ENCODE measurements at regions not wholly inside any gene's neighbourhood (a gene's known extent, or its start where the extent isn't known, plus 50 kb on each side); places are given as distances from the start of the nearest gene placed in this dataset.

GRCh38 chr20:22257912-22258311 is 326.5 kb downstream of the FOXA2 start:
- TF ChIP-seq CTCF (IDR thresholded peaks at IDR 0.05), result no peak
- TF ChIP-seq POLR2A (IDR thresholded peaks at IDR 0.05), result no peak
- Histone ChIP-seq H3K4me1 (no peaks in the 10 kb centered on the region), H3K4me3 (no peak overlapping the region), H3K9me3 (no peaks in the 10 kb centered on the region), H3K27ac (no peak overlapping the region), H3K36me3 (no peaks in the 10 kb centered on the region), H3K27me3 (no peaks in the 10 kb centered on the region)
- intact Hi-C loops (cut with DNase I), result no loop called here
- no peak for DNase-seq
- 82 to 88% methylated on average over 6 of the region's 6 CpGs for WGBS, 2 donors

- WGBS, 2 donors, result 27 to 35% methylated on average over 5 of the region's 5 CpGs
- H3K4me3 ChIP-seq, result no peak overlapping the region
- intact Hi-C loops (cut with DNase I), result loop anchor here (10.0 kb wide), 1 partner anchor 443 kb away; no protein-coding TSS in a partner anchor
- TF ChIP-seq POLR2A (IDR thresholded peaks at IDR 0.05), result no peak
- TF ChIP-seq CTCF (IDR thresholded peaks at IDR 0.05), result peak in 4 of 6 experiments; percentile 30 to 59 (median 46)
- no peaks in the 10 kb centered on the region for H3K4me1 ChIP-seq
- H3K36me3 ChIP-seq, result no peaks in the 10 kb centered on the region
- peaks cover 0 to 11% (median 0%) of the 10 kb centered on the region in 4 donors for H3K27me3 ChIP-seq
- no peaks in the 10 kb centered on the region for H3K9me3 ChIP-seq
- no peak overlapping the region for H3K27ac ChIP-seq
- DNase-seq, result no peak
These were observed 336.2 kb downstream of the FOXA2 start for GRCh38 chr20:22248051-22248667.

- no peak overlapping the region for H3K4me3 ChIP-seq
- no peak overlapping the region for H3K27ac ChIP-seq
- H3K27me3 ChIP-seq, result peaks cover 0 to 14% (median 0%) of the 10 kb centered on the region in 4 donors
- H3K9me3 ChIP-seq, result no peaks in the 10 kb centered on the region
- H3K4me1 ChIP-seq, result no peaks in the 10 kb centered on the region
- TF ChIP-seq CTCF (IDR thresholded peaks at IDR 0.05) (no peak), POLR2A (IDR thresholded peaks at IDR 0.05) (no peak)
- whole genome bisulfite sequencing, 2 donors, result 67 to 71% methylated on average over 3 of the region's 3 CpGs
- H3K36me3 ChIP-seq, result no peaks in the 10 kb centered on the region
- intact Hi-C loops (cut with DNase I), result loop anchor here (10.0 kb wide), 1 partner anchor 440 kb away; no protein-coding TSS in a partner anchor
- no peak for DNase-seq
These were observed 339.2 kb downstream of the FOXA2 start for GRCh38 chr20:22245139-22245538.

GRCh38 chr20:22243067-22243466 is 341.3 kb downstream of the FOXA2 start:
- Histone ChIP-seq H3K36me3 (no peaks in the 10 kb centered on the region), H3K4me3 (no peak overlapping the region), H3K27me3 (peaks cover 0 to 20% (median 0%) of the 10 kb centered on the region in 4 donors), H3K9me3 (no peaks in the 10 kb centered on the region), H3K4me1 (no peaks in the 10 kb centered on the region), H3K27ac (no peak overlapping the region)
- no peak for DNase-seq
- WGBS, 2 donors, result 60 to 69% methylated on average over 5 of the region's 5 CpGs
- no peak for TF ChIP-seq POLR2A (IDR thresholded peaks at IDR 0.05)
- no peak for TF ChIP-seq CTCF (IDR thresholded peaks at IDR 0.05)
- intact Hi-C loops (cut with DNase I), result loop anchor here (10.0 kb wide), 1 partner anchor 438 kb away; no protein-coding TSS in a partner anchor

GRCh38 chr20:22241609-22242008 is 342.8 kb downstream of the FOXA2 start:
- Histone ChIP-seq H3K36me3 (no peaks in the 10 kb centered on the region), H3K4me3 (no peak overlapping the region), H3K9me3 (no peaks in the 10 kb centered on the region), H3K27me3 (peaks cover 0 to 14% (median 0%) of the 10 kb centered on the region in 4 donors), H3K27ac (no peak overlapping the region), H3K4me1 (no peaks in the 10 kb centered on the region)
- intact Hi-C loops (cut with DNase I), result loop anchor here (10.0 kb wide), 1 partner anchor 437 kb away; no protein-coding TSS in a partner anchor
- WGBS, 2 donors, result 53 to 67% methylated on average over 1 of the region's 1 CpG
- TF ChIP-seq POLR2A (IDR thresholded peaks at IDR 0.05) (no peak), CTCF (IDR thresholded peaks at IDR 0.05) (no peak)
- DNase-seq, result no peak
